Cardiac fibroblast (primary cell): ENCODE measurements at regions not wholly inside any gene's neighbourhood (a gene's known extent, or its start where the extent isn't known, plus 50 kb on each side); places are given as distances from the start of the nearest gene placed in this dataset.
A peak's percentile ranks its signal among the peaks of the same experiment; 100 is the strongest.

Source experiments
- DNase-seq, 2 donors: peaks; one replicate each; pipeline versions ENCODE4 v3.0.0 to v3.0.0-alpha.2; 2010; ENCODE audit warnings: low read depth in 2 of 2
- H3K4me3 ChIP-seq, 2 donors: replicated peaks in 1 of 2; 1 replicate in 1 of 2; 2 replicates in 1 of 2; pipeline ENCODE4 v1.5.1; 2011; ENCODE audit warnings: low read depth in 2 of 2, low read length in 2 of 2, mild to moderate bottlenecking in 2 of 2, moderate library complexity in 1 of 2
- TF ChIP-seq, protein P1 (sequence below): IDR thresholded peaks from one replicate; pipeline ENCODE4 v1.5.1; 2011; ENCODE audit warnings: low read depth, mild to moderate bottlenecking, low read length, inconsistent platforms

DNA sequence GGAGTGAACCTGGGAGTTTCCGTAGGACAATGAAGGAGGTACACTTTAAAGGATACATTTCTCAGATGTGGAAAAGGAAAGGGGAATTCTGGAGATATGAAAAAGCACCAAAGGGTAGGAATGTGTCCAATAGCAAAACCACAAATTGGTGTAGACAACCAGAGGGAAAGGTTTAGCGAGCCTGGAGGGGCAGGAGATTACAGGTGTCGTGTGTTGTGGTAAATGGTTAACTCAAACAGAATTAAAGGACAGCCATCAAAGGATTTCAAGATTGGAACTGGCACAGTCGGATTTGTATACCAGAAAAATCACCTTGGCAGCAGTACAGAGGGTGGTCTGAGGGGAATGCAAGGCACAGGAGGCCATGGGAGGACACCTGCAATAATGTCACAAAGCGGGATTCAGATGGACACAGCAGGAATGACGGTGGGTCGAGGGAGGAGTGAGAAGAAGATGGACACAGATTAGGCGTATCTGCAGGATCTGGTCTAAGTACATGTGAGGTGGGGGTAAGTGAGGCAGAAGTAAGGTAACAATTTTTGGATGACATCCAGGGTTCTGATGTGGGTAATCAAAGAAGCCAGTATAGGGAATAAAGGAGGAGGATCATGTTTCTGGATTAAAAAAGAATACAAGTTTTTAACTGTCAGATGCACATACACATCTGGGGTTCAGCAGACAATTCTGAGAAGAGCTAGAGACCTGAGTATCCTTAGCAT, 361.6 kb downstream of the KLF12 start:
- no peak for DNase-seq
- TF ChIP-seq, protein P1, sequence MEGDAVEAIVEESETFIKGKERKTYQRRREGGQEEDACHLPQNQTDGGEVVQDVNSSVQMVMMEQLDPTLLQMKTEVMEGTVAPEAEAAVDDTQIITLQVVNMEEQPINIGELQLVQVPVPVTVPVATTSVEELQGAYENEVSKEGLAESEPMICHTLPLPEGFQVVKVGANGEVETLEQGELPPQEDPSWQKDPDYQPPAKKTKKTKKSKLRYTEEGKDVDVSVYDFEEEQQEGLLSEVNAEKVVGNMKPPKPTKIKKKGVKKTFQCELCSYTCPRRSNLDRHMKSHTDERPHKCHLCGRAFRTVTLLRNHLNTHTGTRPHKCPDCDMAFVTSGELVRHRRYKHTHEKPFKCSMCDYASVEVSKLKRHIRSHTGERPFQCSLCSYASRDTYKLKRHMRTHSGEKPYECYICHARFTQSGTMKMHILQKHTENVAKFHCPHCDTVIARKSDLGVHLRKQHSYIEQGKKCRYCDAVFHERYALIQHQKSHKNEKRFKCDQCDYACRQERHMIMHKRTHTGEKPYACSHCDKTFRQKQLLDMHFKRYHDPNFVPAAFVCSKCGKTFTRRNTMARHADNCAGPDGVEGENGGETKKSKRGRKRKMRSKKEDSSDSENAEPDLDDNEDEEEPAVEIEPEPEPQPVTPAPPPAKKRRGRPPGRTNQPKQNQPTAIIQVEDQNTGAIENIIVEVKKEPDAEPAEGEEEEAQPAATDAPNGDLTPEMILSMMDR: no peak
- H3K4me3 ChIP-seq: no peak overlapping the region

- peak in 1 of 2 donors; percentile 17 for DNase-seq
- TF ChIP-seq, protein P1: peak; percentile 47
These were observed 366.4 kb downstream of the KLF12 start for GRCh38 chr13:73767747-73768315.

GRCh38 chr13:73767191-73767741, 366.9 kb downstream of the KLF12 start:
- no peak for DNase-seq
- H3K4me3 ChIP-seq: no peak overlapping the region
- TF ChIP-seq, protein P1: no peak

More at GRCh38 chr13:73767747-73768315, 366.4 kb downstream of the KLF12 start:
- H3K4me3 ChIP-seq: no peak overlapping the region

- H3K4me3 ChIP-seq: no peak overlapping the region
- TF ChIP-seq, protein P1: no peak
- peak; percentile 71 to 90 for DNase-seq
These were observed 368.4 kb downstream of the KLF12 start for GRCh38 chr13:73765651-73766384.

DNA sequence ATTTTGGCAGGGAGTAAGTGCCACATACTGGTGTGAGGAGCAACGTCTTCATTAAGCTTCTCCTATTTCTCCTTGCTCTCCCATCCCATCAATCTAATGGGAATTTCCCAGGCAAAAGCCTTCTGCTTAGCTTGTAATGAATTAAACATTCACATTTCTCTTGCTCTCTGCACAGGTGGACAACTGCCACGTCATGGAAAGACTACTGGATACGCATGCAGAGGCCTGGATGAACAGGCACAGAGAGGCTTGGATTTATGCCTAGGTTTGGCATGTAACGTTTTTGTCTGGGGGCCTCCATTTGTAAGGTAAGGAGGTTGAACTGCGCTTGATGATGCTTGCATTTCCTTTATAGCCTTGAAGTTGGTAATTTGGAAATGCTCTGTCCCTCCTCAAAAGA, 374.8 kb downstream of the KLF12 start:
- no peak for DNase-seq
- TF ChIP-seq, protein P1: no peak
- H3K4me3 ChIP-seq: no peak overlapping the region

DNA sequence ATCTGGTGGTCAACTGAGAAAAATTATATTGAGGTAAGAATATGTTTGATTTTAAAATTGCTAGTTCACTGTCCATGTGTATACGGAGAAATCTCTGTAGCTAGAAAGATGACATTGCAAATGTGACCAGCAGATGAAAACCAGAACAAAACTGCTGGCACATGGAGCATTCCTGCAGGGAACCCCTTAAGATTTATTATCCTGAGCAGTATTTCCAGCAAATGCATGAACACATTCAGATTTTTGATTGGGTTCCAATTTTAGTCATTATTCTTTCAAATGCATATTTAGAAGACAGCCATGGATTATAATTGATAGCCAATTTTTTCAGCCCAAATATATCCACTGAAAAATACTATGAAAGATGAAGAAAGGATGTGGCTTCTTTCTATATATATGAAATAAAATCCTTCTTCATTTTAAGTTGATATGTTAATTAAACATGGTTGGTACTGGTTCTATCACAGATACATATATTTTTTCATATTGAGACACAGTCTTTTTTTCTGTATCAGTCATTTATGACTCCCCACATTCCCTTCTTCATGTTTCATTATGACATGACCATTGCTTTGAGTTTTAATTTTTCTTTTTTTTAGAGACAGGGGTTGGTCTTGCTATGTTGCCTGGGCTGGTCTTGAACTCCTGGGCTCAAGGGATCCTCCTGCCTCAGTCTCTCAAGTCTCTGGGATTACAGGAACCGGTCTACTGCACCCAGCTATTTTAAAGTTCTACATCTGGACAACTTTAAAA, 376.5 kb downstream of the KLF12 start:
- no peak overlapping the region for H3K4me3 ChIP-seq
- peak in 1 of 2 donors; percentile 44 for DNase-seq
- TF ChIP-seq, protein P1: no peak
